GM18870 (cell line): ENCODE measurements at regions not wholly inside any gene's neighbourhood (a gene's known extent, or its start where the extent isn't known, plus 50 kb on each side); places are given as distances from the start of the nearest gene placed in this dataset.
A peak's percentile ranks its signal among the peaks of the same experiment; 100 is the strongest.

Experiments used
- ATAC-seq: cut with Tn5 transposase; IDR thresholded peaks from one replicate; pipeline ENCODE4 v1.9.1; 2021; ENCODE audit warnings: moderate library complexity; ENCODE audit not compliant: unreplicated experiment

- ATAC-seq: no peak
Observed at GRCh38 chr2:181114021-181114420, 133.6 kb downstream of the UBE2E3 start.

GRCh38 chr2:181116261-181116660 is 135.9 kb downstream of the UBE2E3 start:
- ATAC-seq: no peak

- no peak for ATAC-seq
Observed at GRCh38 chr2:181117206-181117925, 137.0 kb downstream of the UBE2E3 start.

GRCh38 chr2:181120625-181121024 is 140.2 kb downstream of the UBE2E3 start:
- ATAC-seq: no peak

GRCh38 chr2:181121996-181122395 is 141.6 kb downstream of the UBE2E3 start:
- no peak for ATAC-seq

GRCh38 chr2:181122601-181123000 is 142.2 kb downstream of the UBE2E3 start:
- no peak for ATAC-seq

- peak; percentile 91 for ATAC-seq
Observed at GRCh38 chr2:181123798-181124231, 143.4 kb downstream of the UBE2E3 start.

GRCh38 chr2:181124497-181124896 is 144.1 kb downstream of the UBE2E3 start:
- no peak for ATAC-seq

- ATAC-seq: no peak
Observed at GRCh38 chr2:181125359-181125758, 145.0 kb downstream of the UBE2E3 start.

GRCh38 chr2:181126311-181126868 is 146.0 kb downstream of the UBE2E3 start:
- no peak for ATAC-seq

- peak; percentile 81 for ATAC-seq
Observed at GRCh38 chr2:181128199-181128598, 147.8 kb downstream of the UBE2E3 start.

GRCh38 chr2:181129364-181130056 is 149.1 kb downstream of the UBE2E3 start:
- no peak for ATAC-seq

GRCh38 chr2:181130686-181131085 is 150.3 kb downstream of the UBE2E3 start:
- ATAC-seq: no peak

- no peak for ATAC-seq
Observed at GRCh38 chr2:181131584-181131983, 151.2 kb downstream of the UBE2E3 start.

- no peak for ATAC-seq
Observed at GRCh38 chr2:181138816-181139215, 158.4 kb downstream of the UBE2E3 start.

GRCh38 chr2:181139831-181140230 is 159.4 kb downstream of the UBE2E3 start:
- ATAC-seq: no peak

- no peak for ATAC-seq
Observed at GRCh38 chr2:181140414-181140813, 160.0 kb downstream of the UBE2E3 start.

- no peak for ATAC-seq
Observed at GRCh38 chr2:181140928-181141327, 160.5 kb downstream of the UBE2E3 start.

GRCh38 chr2:181141676-181142075 is 161.3 kb downstream of the UBE2E3 start:
- ATAC-seq: no peak

GRCh38 chr2:181142514-181142913 is 162.1 kb downstream of the UBE2E3 start:
- no peak for ATAC-seq

- ATAC-seq: no peak
Observed at GRCh38 chr2:181143790-181144300, 163.4 kb downstream of the UBE2E3 start.

GRCh38 chr2:181145645-181146044 is 165.2 kb downstream of the UBE2E3 start:
- no peak for ATAC-seq
